ENCODE measurements at regions not wholly inside any gene's neighbourhood (a gene's known extent, or its start where the extent isn't known, plus 50 kb on each side); places are given as distances from the start of the nearest gene placed in this dataset.

DNA sequence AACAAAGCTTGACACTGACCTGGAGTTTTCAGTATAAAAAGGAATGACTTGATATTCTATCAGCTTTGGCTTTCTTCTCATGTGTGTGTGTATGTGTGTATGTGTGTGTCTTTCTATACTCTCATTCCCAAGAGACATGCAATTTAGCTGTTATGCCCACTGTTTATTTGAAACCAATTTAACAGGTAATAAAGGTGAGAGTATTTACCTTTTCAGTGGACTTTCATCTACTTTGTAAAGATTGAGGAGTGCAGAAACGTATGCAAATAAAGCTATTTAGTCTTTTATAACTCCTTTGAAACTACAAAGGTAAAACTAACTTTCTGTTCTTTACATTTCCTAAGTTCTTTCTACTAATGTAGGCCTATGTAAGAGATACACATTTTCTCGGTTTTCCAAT is 103.5 kb upstream of the HS3ST5 start (continued):
- TF ChIP-seq, protein P1, sequence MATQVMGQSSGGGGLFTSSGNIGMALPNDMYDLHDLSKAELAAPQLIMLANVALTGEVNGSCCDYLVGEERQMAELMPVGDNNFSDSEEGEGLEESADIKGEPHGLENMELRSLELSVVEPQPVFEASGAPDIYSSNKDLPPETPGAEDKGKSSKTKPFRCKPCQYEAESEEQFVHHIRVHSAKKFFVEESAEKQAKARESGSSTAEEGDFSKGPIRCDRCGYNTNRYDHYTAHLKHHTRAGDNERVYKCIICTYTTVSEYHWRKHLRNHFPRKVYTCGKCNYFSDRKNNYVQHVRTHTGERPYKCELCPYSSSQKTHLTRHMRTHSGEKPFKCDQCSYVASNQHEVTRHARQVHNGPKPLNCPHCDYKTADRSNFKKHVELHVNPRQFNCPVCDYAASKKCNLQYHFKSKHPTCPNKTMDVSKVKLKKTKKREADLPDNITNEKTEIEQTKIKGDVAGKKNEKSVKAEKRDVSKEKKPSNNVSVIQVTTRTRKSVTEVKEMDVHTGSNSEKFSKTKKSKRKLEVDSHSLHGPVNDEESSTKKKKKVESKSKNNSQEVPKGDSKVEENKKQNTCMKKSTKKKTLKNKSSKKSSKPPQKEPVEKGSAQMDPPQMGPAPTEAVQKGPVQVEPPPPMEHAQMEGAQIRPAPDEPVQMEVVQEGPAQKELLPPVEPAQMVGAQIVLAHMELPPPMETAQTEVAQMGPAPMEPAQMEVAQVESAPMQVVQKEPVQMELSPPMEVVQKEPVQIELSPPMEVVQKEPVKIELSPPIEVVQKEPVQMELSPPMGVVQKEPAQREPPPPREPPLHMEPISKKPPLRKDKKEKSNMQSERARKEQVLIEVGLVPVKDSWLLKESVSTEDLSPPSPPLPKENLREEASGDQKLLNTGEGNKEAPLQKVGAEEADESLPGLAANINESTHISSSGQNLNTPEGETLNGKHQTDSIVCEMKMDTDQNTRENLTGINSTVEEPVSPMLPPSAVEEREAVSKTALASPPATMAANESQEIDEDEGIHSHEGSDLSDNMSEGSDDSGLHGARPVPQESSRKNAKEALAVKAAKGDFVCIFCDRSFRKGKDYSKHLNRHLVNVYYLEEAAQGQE (IDR thresholded peaks at IDR 0.05; ENCODE audit: low read depth), result no peak
- TF ChIP-seq RAD21 (IDR thresholded peaks at IDR 0.05; ENCODE audit: low read depth) (no peak), ELF1 (IDR thresholded peaks at IDR 0.05; ENCODE audit: borderline replicate concordance, low read depth) (no peak), POLR2A (IDR thresholded peaks at IDR 0.05; ENCODE audit: borderline replicate concordance, extremely low read depth, insufficient read depth, insufficient read length) (no peak), YY1 (IDR thresholded peaks at IDR 0.05; ENCODE audit: extremely low read depth, insufficient replicate concordance, low read depth, low read length) (no peak), POLR2AphosphoS5 (IDR thresholded peaks at IDR 0.05; ENCODE audit: low read depth, low read length) (no peak), CBX3 (IDR thresholded peaks at IDR 0.05; ENCODE audit: low read depth) (no peak)

GRCh38 chr6:114445846-114446245 is 103.0 kb upstream of the HS3ST5 start:
- no peak overlapping the region for H3K27ac ChIP-seq (ENCODE audit: low read depth, low read length)
- H3K9me2 ChIP-seq (ENCODE audit: insufficient read depth), result no peaks in the 10 kb centered on the region
- DNase-seq (ENCODE audit: low read depth, low spot score) (no peak), ATAC-seq (no peak)
- CTCF ChIA-PET, result no interaction called here
- H3K9ac ChIP-seq (ENCODE audit: low read length), result no peak overlapping the region
- no peaks in the 10 kb centered on the region for H4K20me1 ChIP-seq (ENCODE audit: insufficient read depth)
- POLR2A ChIA-PET, result no interaction called here
- no peaks in the 10 kb centered on the region for H3K79me2 ChIP-seq (ENCODE audit: insufficient read depth, low read length)
- intact Hi-C loops (cut with micrococcal nuclease), result no loop called here
- H3K4me1 ChIP-seq (ENCODE audit: control insufficient read depth in 1 of 2, insufficient read depth in 2 of 2, low read length in 2 of 2), result no peaks in the 10 kb centered on the region
- no peaks in the 10 kb centered on the region for H3K36me3 ChIP-seq (ENCODE audit: control insufficient read depth in 1 of 2, insufficient read depth in 2 of 2, low read length in 2 of 2)
- H3K4me2 ChIP-seq (ENCODE audit: low read length), result no peak overlapping the region
- no peak overlapping the region for H3K4me3 ChIP-seq (replicated peaks in 1 of 2; ENCODE audit: low read depth in 1 of 2, low read length in 2 of 2)
- RAD21 ChIA-PET (ENCODE audit: low non-redundant PET in 1 of 2, low total read pairs in 2 of 2, uncharacterized antibody in 2 of 2, unreplicated experiment in 2 of 2), result no interaction called here
- no peak overlapping the region for H2AFZ ChIP-seq (ENCODE audit: low read depth, low read length, poor library complexity, severe bottlenecking)
- TF ChIP-seq FOSL1 (IDR thresholded peaks at IDR 0.05; ENCODE audit: low read depth), result no peak
- no peak for TF ChIP-seq EZH2phosphoT487 (IDR thresholded peaks at IDR 0.05; ENCODE audit: borderline replicate concordance)
- no peak for TF ChIP-seq CBX3 (IDR thresholded peaks at IDR 0.05; ENCODE audit: low read depth)
- TF ChIP-seq EZH2 (IDR thresholded peaks at IDR 0.05), result no peak
- TF ChIP-seq ZBTB33 (IDR thresholded peaks at IDR 0.05; ENCODE audit: extremely low read depth, insufficient replicate concordance, low read length), result no peak
- peaks cover 12% of the 10 kb centered on the region; the same call in 1 of the 2 replicates for H3K27me3 ChIP-seq (ENCODE audit: insufficient read depth, low read length)
- BruUV-seq (replicated peaks), result no TSS peak
- no peaks in the 10 kb centered on the region for H3K9me3 ChIP-seq (ENCODE audit: control insufficient read depth in 1 of 2, insufficient read depth in 1 of 2, low read depth in 1 of 2, low read length in 2 of 2)
